ENCODE measurements at regions not wholly inside any gene's neighbourhood (a gene's known extent, or its start where the extent isn't known, plus 50 kb on each side); places are given as distances from the start of the nearest gene placed in this dataset.

DNA sequence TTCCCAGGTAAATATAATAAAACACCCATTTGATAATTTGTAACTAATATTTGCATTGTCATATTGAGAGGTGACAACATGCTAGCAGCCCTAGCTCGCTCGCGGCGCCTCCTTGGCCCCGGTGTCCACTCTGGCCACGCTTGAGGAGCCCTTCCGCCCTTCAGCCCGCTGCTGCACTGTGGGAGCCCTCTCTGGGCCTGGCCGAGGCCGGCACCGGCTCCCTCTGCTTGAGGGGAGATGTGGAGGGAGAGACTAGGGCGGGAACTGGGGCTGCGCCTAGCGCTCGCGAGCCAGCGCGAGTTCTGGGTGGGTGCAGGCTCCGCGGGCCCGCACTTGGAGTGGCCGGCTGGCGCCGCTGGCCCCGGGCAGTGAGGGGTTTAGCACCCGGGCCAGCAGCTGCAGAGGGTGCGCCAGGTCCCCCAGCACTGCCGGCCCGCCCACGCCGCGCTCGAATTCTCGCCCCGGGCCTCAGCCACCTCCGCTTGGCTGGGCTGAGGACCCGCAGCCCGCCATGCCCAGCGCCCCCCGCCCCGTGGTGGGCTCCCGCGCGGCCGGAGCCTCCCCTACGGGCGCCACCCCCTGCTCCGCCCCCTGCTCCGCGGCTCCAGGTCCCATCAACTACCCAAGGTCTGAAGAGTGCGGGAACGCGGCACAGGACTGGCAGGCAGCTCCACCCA, 594.4 kb downstream of the SLITRK6 start (continued):
- TF ChIP-seq, protein P1, sequence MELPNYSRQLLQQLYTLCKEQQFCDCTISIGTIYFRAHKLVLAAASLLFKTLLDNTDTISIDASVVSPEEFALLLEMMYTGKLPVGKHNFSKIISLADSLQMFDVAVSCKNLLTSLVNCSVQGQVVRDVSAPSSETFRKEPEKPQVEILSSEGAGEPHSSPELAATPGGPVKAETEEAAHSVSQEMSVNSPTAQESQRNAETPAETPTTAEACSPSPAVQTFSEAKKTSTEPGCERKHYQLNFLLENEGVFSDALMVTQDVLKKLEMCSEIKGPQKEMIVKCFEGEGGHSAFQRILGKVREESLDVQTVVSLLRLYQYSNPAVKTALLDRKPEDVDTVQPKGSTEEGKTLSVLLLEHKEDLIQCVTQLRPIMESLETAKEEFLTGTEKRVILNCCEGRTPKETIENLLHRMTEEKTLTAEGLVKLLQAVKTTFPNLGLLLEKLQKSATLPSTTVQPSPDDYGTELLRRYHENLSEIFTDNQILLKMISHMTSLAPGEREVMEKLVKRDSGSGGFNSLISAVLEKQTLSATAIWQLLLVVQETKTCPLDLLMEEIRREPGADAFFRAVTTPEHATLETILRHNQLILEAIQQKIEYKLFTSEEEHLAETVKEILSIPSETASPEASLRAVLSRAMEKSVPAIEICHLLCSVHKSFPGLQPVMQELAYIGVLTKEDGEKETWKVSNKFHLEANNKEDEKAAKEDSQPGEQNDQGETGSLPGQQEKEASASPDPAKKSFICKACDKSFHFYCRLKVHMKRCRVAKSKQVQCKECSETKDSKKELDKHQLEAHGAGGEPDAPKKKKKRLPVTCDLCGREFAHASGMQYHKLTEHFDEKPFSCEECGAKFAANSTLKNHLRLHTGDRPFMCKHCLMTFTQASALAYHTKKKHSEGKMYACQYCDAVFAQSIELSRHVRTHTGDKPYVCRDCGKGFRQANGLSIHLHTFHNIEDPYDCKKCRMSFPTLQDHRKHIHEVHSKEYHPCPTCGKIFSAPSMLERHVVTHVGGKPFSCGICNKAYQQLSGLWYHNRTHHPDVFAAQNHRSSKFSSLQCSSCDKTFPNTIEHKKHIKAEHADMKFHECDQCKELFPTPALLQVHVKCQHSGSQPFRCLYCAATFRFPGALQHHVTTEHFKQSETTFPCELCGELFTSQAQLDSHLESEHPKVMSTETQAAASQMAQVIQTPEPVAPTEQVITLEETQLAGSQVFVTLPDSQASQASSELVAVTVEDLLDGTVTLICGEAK (IDR thresholded peaks at IDR 0.05; ENCODE audit: borderline replicate concordance), result no peak
- TF ChIP-seq FOS (IDR thresholded peaks at IDR 0.05; ENCODE audit: borderline replicate concordance, extremely low read depth, insufficient read length) (no peak), SIN3A (IDR thresholded peaks at IDR 0.05; ENCODE audit: low read depth, low read length) (no peak), ASH2L (IDR thresholded peaks at IDR 0.05; ENCODE audit: borderline replicate concordance, low read depth) (no peak), MTA3 (IDR thresholded peaks at IDR 0.05; ENCODE audit: borderline replicate concordance, low read length) (no peak)
- TF ChIP-seq, protein P2, sequence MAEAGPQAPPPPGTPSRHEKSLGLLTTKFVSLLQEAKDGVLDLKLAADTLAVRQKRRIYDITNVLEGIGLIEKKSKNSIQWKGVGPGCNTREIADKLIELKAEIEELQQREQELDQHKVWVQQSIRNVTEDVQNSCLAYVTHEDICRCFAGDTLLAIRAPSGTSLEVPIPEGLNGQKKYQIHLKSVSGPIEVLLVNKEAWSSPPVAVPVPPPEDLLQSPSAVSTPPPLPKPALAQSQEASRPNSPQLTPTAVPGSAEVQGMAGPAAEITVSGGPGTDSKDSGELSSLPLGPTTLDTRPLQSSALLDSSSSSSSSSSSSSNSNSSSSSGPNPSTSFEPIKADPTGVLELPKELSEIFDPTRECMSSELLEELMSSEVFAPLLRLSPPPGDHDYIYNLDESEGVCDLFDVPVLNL (IDR thresholded peaks at IDR 0.05; ENCODE audit: low read depth, low read length), result no peak
- TF ChIP-seq, protein P3, sequence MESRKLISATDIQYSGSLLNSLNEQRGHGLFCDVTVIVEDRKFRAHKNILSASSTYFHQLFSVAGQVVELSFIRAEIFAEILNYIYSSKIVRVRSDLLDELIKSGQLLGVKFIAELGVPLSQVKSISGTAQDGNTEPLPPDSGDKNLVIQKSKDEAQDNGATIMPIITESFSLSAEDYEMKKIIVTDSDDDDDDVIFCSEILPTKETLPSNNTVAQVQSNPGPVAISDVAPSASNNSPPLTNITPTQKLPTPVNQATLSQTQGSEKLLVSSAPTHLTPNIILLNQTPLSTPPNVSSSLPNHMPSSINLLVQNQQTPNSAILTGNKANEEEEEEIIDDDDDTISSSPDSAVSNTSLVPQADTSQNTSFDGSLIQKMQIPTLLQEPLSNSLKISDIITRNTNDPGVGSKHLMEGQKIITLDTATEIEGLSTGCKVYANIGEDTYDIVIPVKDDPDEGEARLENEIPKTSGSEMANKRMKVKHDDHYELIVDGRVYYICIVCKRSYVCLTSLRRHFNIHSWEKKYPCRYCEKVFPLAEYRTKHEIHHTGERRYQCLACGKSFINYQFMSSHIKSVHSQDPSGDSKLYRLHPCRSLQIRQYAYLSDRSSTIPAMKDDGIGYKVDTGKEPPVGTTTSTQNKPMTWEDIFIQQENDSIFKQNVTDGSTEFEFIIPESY (IDR thresholded peaks at IDR 0.05), result no peak
